Neural cell (in vitro differentiated cells): ENCODE measurements at regions not wholly inside any gene's neighbourhood (a gene's known extent, or its start where the extent isn't known, plus 50 kb on each side); places are given as distances from the start of the nearest gene placed in this dataset.

Experiments
- H2AFZ ChIP-seq: fragments of 200-600, 300-800 bp; sonication (generic), shearing (Covaris generic); 2 replicates; pipeline ENCODE4 v1.6.0; 2014; ENCODE audit warnings: low read depth, mild to moderate bottlenecking, antibody characterized with exemption, low read length, moderate library complexity
- H3F3A ChIP-seq: fragments of 200-600 bp; shearing (Covaris generic); 2 replicates; pipeline ENCODE4 v1.6.1; 2016; ENCODE audit warnings: mild to moderate bottlenecking, moderate library complexity, mixed read lengths, antibody characterized with exemption, low read length; ENCODE audit not compliant: insufficient read depth, poor library complexity, severe bottlenecking
- H3K27ac ChIP-seq: fragments of 200-600, 300-800 bp; sonication (generic), shearing (Covaris generic); 2 replicates; pipeline ENCODE4 v1.5.1; 2014; ENCODE audit warnings: mild to moderate bottlenecking, low read length, moderate library complexity
- H3K27me3 ChIP-seq: fragments of 300-800, 200-600 bp; sonication (generic), shearing (Covaris generic); 2 replicates; pipeline ENCODE4 v1.6.0; 2014; ENCODE audit warnings: mild to moderate bottlenecking, low read depth, low read length, moderate library complexity; ENCODE audit not compliant: insufficient read depth
- H3K36me3 ChIP-seq: fragments of 300-800, 200-600 bp; sonication (generic), shearing (Covaris generic); 2 replicates; pipeline ENCODE4 v1.5.1; 2014; ENCODE audit warnings: mild to moderate bottlenecking, antibody characterized with exemption, low read length, moderate library complexity; ENCODE audit not compliant: insufficient read depth
- H3K4me2 ChIP-seq: fragments of 300-800, 200-600 bp; sonication (generic), shearing (Covaris generic); 2 replicates; pipeline ENCODE4 v1.6.0; 2014; ENCODE audit warnings: mild to moderate bottlenecking, low read length
- H3K4me3 ChIP-seq: fragments of 300-800, 200-600 bp; sonication (generic), shearing (Covaris generic); 2 replicates; pipeline ENCODE4 v1.5.1; 2014; ENCODE audit warnings: mild to moderate bottlenecking, low read length, moderate library complexity
- H3K79me2 ChIP-seq: fragments of 200-600 bp; shearing (Covaris generic); replicated peaks from 2 replicates; pipeline ENCODE4 v1.6.0; 2014; ENCODE audit warnings: mild to moderate bottlenecking, low read length, moderate library complexity; ENCODE audit not compliant: insufficient read depth
- H3K9ac ChIP-seq: fragments of 300-800, 200-600 bp; sonication (generic), shearing (Covaris generic); 2 replicates; pipeline ENCODE4 v1.6.1; 2016; ENCODE audit warnings: mild to moderate bottlenecking, low read length, mixed read lengths
- H3K9me2 ChIP-seq: fragments of 200-600 bp; shearing (Covaris generic); 2 replicates; pipeline ENCODE4 v1.6.1; 2016; ENCODE audit warnings: mild to moderate bottlenecking, low read length, mixed read lengths; ENCODE audit not compliant: insufficient read depth
- H3K9me3 ChIP-seq: fragments of 200-600, 300-800 bp; sonication (generic), shearing (Covaris generic); 2 replicates; pipeline ENCODE4 v1.6.1; 2016; ENCODE audit warnings: mild to moderate bottlenecking, mixed run types, low read length, moderate library complexity, mixed read lengths
- H4K20me1 ChIP-seq: fragments of 200-600 bp; shearing (Covaris generic); 2 replicates; pipeline ENCODE4 v1.6.1; 2016; ENCODE audit warnings: mild to moderate bottlenecking, mixed run types; ENCODE audit not compliant: insufficient read depth
- EP300 ChIP-seq: fragments of 450-650 bp; conservative IDR thresholded peaks from 2 replicates; pipeline ENCODE4 v1.6.1; 2014; ENCODE audit warnings: antibody characterized with exemption, mild to moderate bottlenecking, moderate library complexity; ENCODE audit not compliant: poor library complexity, severe bottlenecking
- EZH2 ChIP-seq: fragments of 200-600, 300-800 bp; shearing (Covaris generic), sonication (generic); IDR thresholded peaks from 2 replicates; pipeline ENCODE4 v1.6.1; 2014; ENCODE audit warnings: antibody characterized with exemption, low read length, borderline replicate concordance, mild to moderate bottlenecking; ENCODE audit not compliant: insufficient read depth, poor library complexity, severe bottlenecking
- MXI1 ChIP-seq: fragments of 450-650 bp; conservative IDR thresholded peaks from 2 replicates; pipeline ENCODE4 v1.6.1; 2014; ENCODE audit warnings: antibody characterized with exemption, mild to moderate bottlenecking; ENCODE audit not compliant: poor library complexity, severe bottlenecking
- POLR2AphosphoS5 ChIP-seq: IDR thresholded peaks from 2 replicates; pipeline ENCODE4 v1.6.1; 2012
- RAD21 ChIP-seq: fragments of 450-650 bp; conservative IDR thresholded peaks from 2 replicates; pipeline ENCODE4 v1.6.1; 2014; ENCODE audit warnings: antibody characterized with exemption, mild to moderate bottlenecking, moderate library complexity
- SMC3 ChIP-seq: fragments of 450-650 bp; conservative IDR thresholded peaks from 2 replicates; pipeline ENCODE4 v1.6.1; 2014; ENCODE audit warnings: antibody characterized with exemption, mild to moderate bottlenecking, moderate library complexity; ENCODE audit not compliant: poor library complexity
- TAF1 ChIP-seq: IDR thresholded peaks from 2 replicates; pipeline ENCODE4 v1.6.1; 2012; ENCODE audit warnings: low read depth
- TF ChIP-seq, protein P1 (sequence below): fragments of 450-650 bp; IDR thresholded peaks from 2 replicates; pipeline ENCODE4 v1.5.1; 2014; ENCODE audit warnings: antibody characterized with exemption, mild to moderate bottlenecking, moderate library complexity; ENCODE audit not compliant: poor library complexity, severe bottlenecking
- TF ChIP-seq, protein P2 (sequence below): IDR thresholded peaks from 2 replicates; pipeline ENCODE4 v1.6.1; 2012; ENCODE audit warnings: borderline replicate concordance

DNA sequence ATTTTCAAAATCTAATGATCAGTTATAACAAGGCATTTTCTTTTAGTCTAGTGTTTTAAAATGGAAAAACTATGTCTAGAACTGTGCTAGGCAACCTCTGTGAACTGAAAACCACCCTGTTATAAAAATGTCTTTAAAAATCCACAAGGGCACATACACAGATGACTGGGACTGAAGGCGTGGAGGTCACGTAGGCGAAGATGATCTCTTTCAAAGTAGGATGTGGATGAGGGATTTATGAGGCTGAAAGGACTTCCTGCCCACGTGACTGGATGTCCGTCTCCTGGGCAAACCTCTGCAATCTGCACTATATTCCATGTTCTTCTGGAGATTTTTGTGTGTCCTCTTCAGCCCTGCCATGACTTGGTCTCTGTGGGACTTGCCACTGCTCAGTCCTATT, 84.2 kb upstream of the ZNF536 start:
- TF ChIP-seq, protein P1, sequence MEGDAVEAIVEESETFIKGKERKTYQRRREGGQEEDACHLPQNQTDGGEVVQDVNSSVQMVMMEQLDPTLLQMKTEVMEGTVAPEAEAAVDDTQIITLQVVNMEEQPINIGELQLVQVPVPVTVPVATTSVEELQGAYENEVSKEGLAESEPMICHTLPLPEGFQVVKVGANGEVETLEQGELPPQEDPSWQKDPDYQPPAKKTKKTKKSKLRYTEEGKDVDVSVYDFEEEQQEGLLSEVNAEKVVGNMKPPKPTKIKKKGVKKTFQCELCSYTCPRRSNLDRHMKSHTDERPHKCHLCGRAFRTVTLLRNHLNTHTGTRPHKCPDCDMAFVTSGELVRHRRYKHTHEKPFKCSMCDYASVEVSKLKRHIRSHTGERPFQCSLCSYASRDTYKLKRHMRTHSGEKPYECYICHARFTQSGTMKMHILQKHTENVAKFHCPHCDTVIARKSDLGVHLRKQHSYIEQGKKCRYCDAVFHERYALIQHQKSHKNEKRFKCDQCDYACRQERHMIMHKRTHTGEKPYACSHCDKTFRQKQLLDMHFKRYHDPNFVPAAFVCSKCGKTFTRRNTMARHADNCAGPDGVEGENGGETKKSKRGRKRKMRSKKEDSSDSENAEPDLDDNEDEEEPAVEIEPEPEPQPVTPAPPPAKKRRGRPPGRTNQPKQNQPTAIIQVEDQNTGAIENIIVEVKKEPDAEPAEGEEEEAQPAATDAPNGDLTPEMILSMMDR: no peak
- TF ChIP-seq MXI1 (no peak), TAF1 (no peak), EP300 (no peak), EZH2 (no peak), POLR2AphosphoS5 (no peak), SMC3 (no peak), RAD21 (no peak)
- TF ChIP-seq, protein P2, sequence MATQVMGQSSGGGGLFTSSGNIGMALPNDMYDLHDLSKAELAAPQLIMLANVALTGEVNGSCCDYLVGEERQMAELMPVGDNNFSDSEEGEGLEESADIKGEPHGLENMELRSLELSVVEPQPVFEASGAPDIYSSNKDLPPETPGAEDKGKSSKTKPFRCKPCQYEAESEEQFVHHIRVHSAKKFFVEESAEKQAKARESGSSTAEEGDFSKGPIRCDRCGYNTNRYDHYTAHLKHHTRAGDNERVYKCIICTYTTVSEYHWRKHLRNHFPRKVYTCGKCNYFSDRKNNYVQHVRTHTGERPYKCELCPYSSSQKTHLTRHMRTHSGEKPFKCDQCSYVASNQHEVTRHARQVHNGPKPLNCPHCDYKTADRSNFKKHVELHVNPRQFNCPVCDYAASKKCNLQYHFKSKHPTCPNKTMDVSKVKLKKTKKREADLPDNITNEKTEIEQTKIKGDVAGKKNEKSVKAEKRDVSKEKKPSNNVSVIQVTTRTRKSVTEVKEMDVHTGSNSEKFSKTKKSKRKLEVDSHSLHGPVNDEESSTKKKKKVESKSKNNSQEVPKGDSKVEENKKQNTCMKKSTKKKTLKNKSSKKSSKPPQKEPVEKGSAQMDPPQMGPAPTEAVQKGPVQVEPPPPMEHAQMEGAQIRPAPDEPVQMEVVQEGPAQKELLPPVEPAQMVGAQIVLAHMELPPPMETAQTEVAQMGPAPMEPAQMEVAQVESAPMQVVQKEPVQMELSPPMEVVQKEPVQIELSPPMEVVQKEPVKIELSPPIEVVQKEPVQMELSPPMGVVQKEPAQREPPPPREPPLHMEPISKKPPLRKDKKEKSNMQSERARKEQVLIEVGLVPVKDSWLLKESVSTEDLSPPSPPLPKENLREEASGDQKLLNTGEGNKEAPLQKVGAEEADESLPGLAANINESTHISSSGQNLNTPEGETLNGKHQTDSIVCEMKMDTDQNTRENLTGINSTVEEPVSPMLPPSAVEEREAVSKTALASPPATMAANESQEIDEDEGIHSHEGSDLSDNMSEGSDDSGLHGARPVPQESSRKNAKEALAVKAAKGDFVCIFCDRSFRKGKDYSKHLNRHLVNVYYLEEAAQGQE: no peak
- H3K4me3 ChIP-seq: no peak overlapping the region
- no peak overlapping the region for H3K9ac ChIP-seq
- H3K36me3 ChIP-seq: no peaks in the 10 kb centered on the region
- H3K9me3 ChIP-seq: no peaks in the 10 kb centered on the region
- H3K9me2 ChIP-seq: no peaks in the 10 kb centered on the region
- no peaks in the 10 kb centered on the region for H3K79me2 ChIP-seq
- H3F3A ChIP-seq: no peaks in the 10 kb centered on the region
- H2AFZ ChIP-seq: no peak overlapping the region
- H3K4me2 ChIP-seq: no peak overlapping the region
- no peak overlapping the region for H3K27ac ChIP-seq
- H3K27me3 ChIP-seq: no peaks in the 10 kb centered on the region
- no peaks in the 10 kb centered on the region for H4K20me1 ChIP-seq

DNA sequence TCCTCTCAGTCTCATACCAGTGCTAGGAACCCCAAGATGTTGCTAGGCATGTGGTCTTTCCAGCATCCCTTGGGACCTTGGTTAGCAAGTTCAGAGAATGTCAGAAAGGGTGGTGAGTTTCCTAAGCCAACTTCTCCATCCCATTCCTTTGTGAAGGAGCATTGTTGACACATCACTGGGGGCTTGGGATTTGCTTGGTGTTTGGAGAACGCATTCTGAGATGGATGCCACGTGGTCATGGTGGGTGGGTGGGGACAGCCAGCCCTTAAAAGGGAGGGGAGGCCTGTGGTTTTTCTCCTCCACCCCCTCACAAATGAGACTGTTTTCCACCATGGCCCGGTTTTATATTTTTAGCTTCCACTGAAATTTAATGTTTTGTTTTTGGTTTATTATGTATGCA, 83.3 kb upstream of the ZNF536 start:
- no peak overlapping the region for H3K27ac ChIP-seq
- H3K9me2 ChIP-seq: no peaks in the 10 kb centered on the region
- H3K79me2 ChIP-seq: no peaks in the 10 kb centered on the region
- H3K27me3 ChIP-seq: no peaks in the 10 kb centered on the region
- no peaks in the 10 kb centered on the region for H4K20me1 ChIP-seq
- no peak overlapping the region for H3K9ac ChIP-seq
- H3F3A ChIP-seq: no peaks in the 10 kb centered on the region
- no peaks in the 10 kb centered on the region for H3K36me3 ChIP-seq
- no peak overlapping the region for H3K4me2 ChIP-seq
- no peak overlapping the region for H2AFZ ChIP-seq
- H3K4me3 ChIP-seq: no peak overlapping the region
- no peak for TF ChIP-seq EZH2
- TF ChIP-seq EP300: no peak
- TF ChIP-seq, protein P2: no peak
- TF ChIP-seq POLR2AphosphoS5: no peak
- no peak for TF ChIP-seq RAD21
- TF ChIP-seq SMC3: no peak
- TF ChIP-seq MXI1: no peak
- TF ChIP-seq, protein P1: no peak
- TF ChIP-seq TAF1: no peak
- no peaks in the 10 kb centered on the region for H3K9me3 ChIP-seq
